Neural cell (in vitro differentiated cells): ENCODE measurements at regions not wholly inside any gene's neighbourhood (a gene's known extent, or its start where the extent isn't known, plus 50 kb on each side); places are given as distances from the start of the nearest gene placed in this dataset.

Experiments
- EP300 ChIP-seq: fragments of 450-650 bp; conservative IDR thresholded peaks from 2 replicates; pipeline ENCODE4 v1.6.1; 2014; ENCODE audit warnings: antibody characterized with exemption, mild to moderate bottlenecking, moderate library complexity; ENCODE audit not compliant: poor library complexity, severe bottlenecking
- EZH2 ChIP-seq: fragments of 200-600, 300-800 bp; shearing (Covaris generic), sonication (generic); IDR thresholded peaks from 2 replicates; pipeline ENCODE4 v1.6.1; 2014; ENCODE audit warnings: antibody characterized with exemption, low read length, borderline replicate concordance, mild to moderate bottlenecking; ENCODE audit not compliant: insufficient read depth, poor library complexity, severe bottlenecking
- RAD21 ChIP-seq: fragments of 450-650 bp; conservative IDR thresholded peaks from 2 replicates; pipeline ENCODE4 v1.6.1; 2014; ENCODE audit warnings: antibody characterized with exemption, mild to moderate bottlenecking, moderate library complexity
- TF ChIP-seq, protein P1 (sequence below): fragments of 450-650 bp; IDR thresholded peaks from 2 replicates; pipeline ENCODE4 v1.5.1; 2014; ENCODE audit warnings: antibody characterized with exemption, mild to moderate bottlenecking, moderate library complexity; ENCODE audit not compliant: poor library complexity, severe bottlenecking

DNA sequence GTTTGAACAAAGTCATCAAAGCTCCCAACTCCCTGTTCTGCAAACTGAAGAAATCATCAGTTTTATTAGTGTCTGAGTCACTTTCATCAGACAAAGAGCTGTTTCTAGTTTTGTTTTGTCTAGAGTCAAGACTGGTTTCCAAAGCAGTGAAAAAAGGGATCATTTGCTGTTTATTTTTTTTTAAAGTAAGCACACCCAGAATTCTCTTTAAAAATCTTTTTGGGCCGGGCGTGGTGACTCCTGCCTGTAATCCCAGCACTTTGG lies 972.0 kb upstream of the CELF2 start:
- TF ChIP-seq EZH2: no peak
- no peak for TF ChIP-seq RAD21
- TF ChIP-seq, protein P1, sequence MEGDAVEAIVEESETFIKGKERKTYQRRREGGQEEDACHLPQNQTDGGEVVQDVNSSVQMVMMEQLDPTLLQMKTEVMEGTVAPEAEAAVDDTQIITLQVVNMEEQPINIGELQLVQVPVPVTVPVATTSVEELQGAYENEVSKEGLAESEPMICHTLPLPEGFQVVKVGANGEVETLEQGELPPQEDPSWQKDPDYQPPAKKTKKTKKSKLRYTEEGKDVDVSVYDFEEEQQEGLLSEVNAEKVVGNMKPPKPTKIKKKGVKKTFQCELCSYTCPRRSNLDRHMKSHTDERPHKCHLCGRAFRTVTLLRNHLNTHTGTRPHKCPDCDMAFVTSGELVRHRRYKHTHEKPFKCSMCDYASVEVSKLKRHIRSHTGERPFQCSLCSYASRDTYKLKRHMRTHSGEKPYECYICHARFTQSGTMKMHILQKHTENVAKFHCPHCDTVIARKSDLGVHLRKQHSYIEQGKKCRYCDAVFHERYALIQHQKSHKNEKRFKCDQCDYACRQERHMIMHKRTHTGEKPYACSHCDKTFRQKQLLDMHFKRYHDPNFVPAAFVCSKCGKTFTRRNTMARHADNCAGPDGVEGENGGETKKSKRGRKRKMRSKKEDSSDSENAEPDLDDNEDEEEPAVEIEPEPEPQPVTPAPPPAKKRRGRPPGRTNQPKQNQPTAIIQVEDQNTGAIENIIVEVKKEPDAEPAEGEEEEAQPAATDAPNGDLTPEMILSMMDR: no peak
- no peak for TF ChIP-seq EP300
